Activated naive CD4-positive, alpha-beta T cell treated with anti-CD3 and anti-CD28 coated beads for 36 hours (primary cell): ENCODE measurements at regions not wholly inside any gene's neighbourhood (a gene's known extent, or its start where the extent isn't known, plus 50 kb on each side); places are given as distances from the start of the nearest gene placed in this dataset.

Experiments used
- CTCF ChIA-PET: fragments of 350-600 bp; sonication (Branson Sonifier 250); formaldehyde crosslinking; loops from one replicate; lab custom pipeline; 2021; ENCODE audit warnings: antibody characterized with exemption; lab: Charles Lee
- DNase-seq: peaks from one replicate; pipeline ENCODE4 v3.0.0-alpha.2; 2020
- H3K27ac Mint-ChIP-seq: one replicate; pipeline ENCODE4 v1.8.0; 2021; ENCODE audit warnings: mild to moderate bottlenecking, mixed read lengths
- H3K27me3 Mint-ChIP-seq: one replicate; pipeline ENCODE4 v1.8.0; 2021; ENCODE audit warnings: low read depth, mixed read lengths
- H3K36me3 Mint-ChIP-seq: one replicate; pipeline ENCODE4 v1.8.0; 2021; ENCODE audit warnings: low read depth, mixed read lengths
- H3K4me1 Mint-ChIP-seq: one replicate; pipeline ENCODE4 v1.8.0; 2021; ENCODE audit warnings: low read depth, mixed read lengths
- H3K4me3 Mint-ChIP-seq: one replicate; pipeline ENCODE4 v1.8.0; 2021; ENCODE audit warnings: mild to moderate bottlenecking, moderate library complexity, mixed read lengths
- H3K9me3 Mint-ChIP-seq: one replicate; pipeline ENCODE4 v1.8.0; 2021; ENCODE audit warnings: mixed read lengths
- intact Hi-C: fragments of 100-400 bp; cut with micrococcal nuclease; formaldehyde crosslinking; loops from one replicate; pipeline ENCODE4 v1.15.1; 2023

GRCh38 chr14:95409477-95410272 is 90.0 kb upstream of the CLMN start:
- intact Hi-C loops, result no loop called here
- H3K4me3 Mint-ChIP-seq, result no peak overlapping the region
- H3K27ac Mint-ChIP-seq, result no peak overlapping the region
- no peaks in the 10 kb centered on the region for H3K9me3 Mint-ChIP-seq
- H3K4me1 Mint-ChIP-seq, result no peaks in the 10 kb centered on the region
- no peaks in the 10 kb centered on the region for H3K27me3 Mint-ChIP-seq
- CTCF ChIA-PET, result no interaction called here
- DNase-seq, result no peak
- H3K36me3 Mint-ChIP-seq, result peaks cover 2% of the 10 kb centered on the region

- Mint-ChIP-seq H3K36me3 (peaks cover 2% of the 10 kb centered on the region), H3K4me3 (no peak overlapping the region), H3K9me3 (no peaks in the 10 kb centered on the region), H3K4me1 (no peaks in the 10 kb centered on the region), H3K27ac (no peak overlapping the region), H3K27me3 (no peaks in the 10 kb centered on the region)
- no peak for DNase-seq
- CTCF ChIA-PET, result no interaction called here
- intact Hi-C loops, result no loop called here
These were observed 89.2 kb upstream of the CLMN start for GRCh38 chr14:95408731-95409476.

- Mint-ChIP-seq H3K36me3 (no peaks in the 10 kb centered on the region), H3K4me3 (no peak overlapping the region), H3K4me1 (no peaks in the 10 kb centered on the region), H3K9me3 (no peaks in the 10 kb centered on the region), H3K27me3 (no peaks in the 10 kb centered on the region), H3K27ac (no peak overlapping the region)
- CTCF ChIA-PET, result no interaction called here
- intact Hi-C loops, result no loop called here
- no peak for DNase-seq
These were observed 87.6 kb upstream of the CLMN start for GRCh38 chr14:95407354-95407753.

- Mint-ChIP-seq H3K4me3 (no peak overlapping the region), H3K27ac (no peak overlapping the region), H3K4me1 (no peaks in the 10 kb centered on the region), H3K9me3 (no peaks in the 10 kb centered on the region), H3K36me3 (no peaks in the 10 kb centered on the region), H3K27me3 (no peaks in the 10 kb centered on the region)
- DNase-seq, result no peak
- CTCF ChIA-PET, result no interaction called here
- intact Hi-C loops, result no loop called here
These were observed 87.1 kb upstream of the CLMN start for GRCh38 chr14:95406756-95407277.

GRCh38 chr14:95404583-95404982 is 84.9 kb upstream of the CLMN start:
- Mint-ChIP-seq H3K9me3 (no peaks in the 10 kb centered on the region), H3K27ac (no peak overlapping the region), H3K4me1 (no peaks in the 10 kb centered on the region), H3K27me3 (no peaks in the 10 kb centered on the region), H3K4me3 (no peak overlapping the region), H3K36me3 (no peaks in the 10 kb centered on the region)
- CTCF ChIA-PET, result no interaction called here
- DNase-seq, result no peak
- intact Hi-C loops, result no loop called here

GRCh38 chr14:95402578-95402977 is 82.9 kb upstream of the CLMN start:
- Mint-ChIP-seq H3K4me3 (no peak overlapping the region), H3K4me1 (no peaks in the 10 kb centered on the region), H3K36me3 (no peaks in the 10 kb centered on the region), H3K27ac (no peak overlapping the region), H3K27me3 (no peaks in the 10 kb centered on the region), H3K9me3 (no peaks in the 10 kb centered on the region)
- intact Hi-C loops, result no loop called here
- DNase-seq, result no peak
- CTCF ChIA-PET, result no interaction called here

GRCh38 chr14:95402176-95402575 is 82.5 kb upstream of the CLMN start:
- no peak for DNase-seq
- Mint-ChIP-seq H3K4me3 (no peak overlapping the region), H3K36me3 (no peaks in the 10 kb centered on the region), H3K4me1 (no peaks in the 10 kb centered on the region), H3K9me3 (no peaks in the 10 kb centered on the region), H3K27me3 (no peaks in the 10 kb centered on the region), H3K27ac (no peak overlapping the region)
- intact Hi-C loops, result no loop called here
- CTCF ChIA-PET, result no interaction called here

GRCh38 chr14:95398630-95399547 is 79.2 kb upstream of the CLMN start:
- CTCF ChIA-PET, result no interaction called here
- intact Hi-C loops, result no loop called here
- no peak for DNase-seq
- Mint-ChIP-seq H3K27me3 (no peaks in the 10 kb centered on the region), H3K4me1 (no peaks in the 10 kb centered on the region), H3K9me3 (no peaks in the 10 kb centered on the region), H3K27ac (no peak overlapping the region), H3K36me3 (peaks cover 3% of the 10 kb centered on the region), H3K4me3 (no peak overlapping the region)

- H3K4me3 Mint-ChIP-seq, result no peak overlapping the region
- H3K36me3 Mint-ChIP-seq, result peaks cover 3% of the 10 kb centered on the region
- H3K4me1 Mint-ChIP-seq, result no peaks in the 10 kb centered on the region
- no peaks in the 10 kb centered on the region for H3K27me3 Mint-ChIP-seq
- DNase-seq, result no peak
- intact Hi-C loops, result no loop called here
- H3K9me3 Mint-ChIP-seq, result no peaks in the 10 kb centered on the region
- CTCF ChIA-PET, result no interaction called here
- no peak overlapping the region for H3K27ac Mint-ChIP-seq
These were observed 77.6 kb upstream of the CLMN start for GRCh38 chr14:95397325-95397724.

- CTCF ChIA-PET, result no interaction called here
- H3K4me3 Mint-ChIP-seq, result no peak overlapping the region
- peaks cover 3% of the 10 kb centered on the region for H3K36me3 Mint-ChIP-seq
- H3K27me3 Mint-ChIP-seq, result no peaks in the 10 kb centered on the region
- H3K4me1 Mint-ChIP-seq, result no peaks in the 10 kb centered on the region
- no peak overlapping the region for H3K27ac Mint-ChIP-seq
- intact Hi-C loops, result no loop called here
- DNase-seq, result no peak
- no peaks in the 10 kb centered on the region for H3K9me3 Mint-ChIP-seq
These were observed 76.5 kb upstream of the CLMN start for GRCh38 chr14:95396221-95396620.

GRCh38 chr14:95395098-95395737 is 75.5 kb upstream of the CLMN start:
- Mint-ChIP-seq H3K27ac (no peak overlapping the region), H3K4me1 (no peaks in the 10 kb centered on the region), H3K9me3 (peaks cover 6% of the 10 kb centered on the region), H3K4me3 (no peak overlapping the region), H3K27me3 (no peaks in the 10 kb centered on the region), H3K36me3 (peaks cover 3% of the 10 kb centered on the region)
- no peak for DNase-seq
- intact Hi-C loops, result no loop called here
- CTCF ChIA-PET, result no interaction called here
